OCI-LY3 (cell line): ENCODE measurements at regions not wholly inside any gene's neighbourhood (a gene's known extent, or its start where the extent isn't known, plus 50 kb on each side); places are given as distances from the start of the nearest gene placed in this dataset.

Experiments used
- H2AFZ ChIP-seq: fragments of 200-600, 300-600 bp; shearing (Covaris generic); 2 replicates; pipeline ENCODE4 v1.6.0; 2014; ENCODE audit warnings: antibody characterized with exemption, low read depth, low read length
- H3K27ac ChIP-seq: fragments of 200-600, 300-600 bp; sonication (generic); 2 replicates; pipeline ENCODE4 v1.5.1; 2014; ENCODE audit warnings: mild to moderate bottlenecking, low read length, moderate library complexity, mixed read lengths
- H3K27me3 ChIP-seq: fragments of 200-600, 300-600 bp; sonication (generic); 2 replicates; pipeline ENCODE4 v1.6.1; 2014; ENCODE audit warnings: low read depth, low read length, mixed read lengths
- H3K36me3 ChIP-seq: fragments of 200-600, 300-600 bp; sonication (generic); replicated peaks from 2 replicates; pipeline ENCODE3; 2014; ENCODE audit warnings: low read depth, low read length, mixed read lengths
- H3K4me1 ChIP-seq: fragments of 300-600, 200-600 bp; sonication (generic); 2 replicates; pipeline ENCODE4 v1.6.1; 2014; ENCODE audit warnings: low read length, mixed read lengths
- H3K4me2 ChIP-seq: fragments of 200-600, 300-600 bp; sonication (generic); 2 replicates; pipeline ENCODE4 v1.6.1; 2014; ENCODE audit warnings: low read length, mixed read lengths
- H3K4me3 ChIP-seq: fragments of 300-600, 200-600 bp; sonication (generic); 2 replicates; pipeline ENCODE4 v1.5.1; 2014; ENCODE audit warnings: antibody characterized with exemption, mild to moderate bottlenecking, low read length, moderate library complexity
- H3K79me2 ChIP-seq: fragments of 300-600, 200-600 bp; shearing (Covaris generic); 2 replicates; pipeline ENCODE4 v1.6.1; 2014; ENCODE audit warnings: mild to moderate bottlenecking, low read length, mixed read lengths
- H3K9ac ChIP-seq: fragments of 300-600, 200-600 bp; shearing (Covaris generic); 2 replicates; pipeline ENCODE4 v1.6.0; 2014; ENCODE audit warnings: mild to moderate bottlenecking, low read length, moderate library complexity
- H3K9me3 ChIP-seq: fragments of 200-600, 300-600 bp; shearing (Covaris generic); 2 replicates; pipeline ENCODE4 v1.6.1; 2014; ENCODE audit warnings: low read length, mixed read lengths; ENCODE audit not compliant: insufficient read depth
- H4K20me1 ChIP-seq: fragments of 200-600, 300-600 bp; sonication (generic); 2 replicates; pipeline ENCODE4 v1.6.1; 2016; ENCODE audit warnings: low read length, mixed read lengths; ENCODE audit not compliant: insufficient read depth
- EZH2phosphoT487 ChIP-seq: fragments of 200-600 bp; shearing (Covaris generic); IDR thresholded peaks from 2 replicates; pipeline ENCODE4 v1.6.1; 2018; ENCODE audit warnings: antibody characterized with exemption, mixed run types, low read depth
- TF ChIP-seq, protein P1 (sequence below): fragments of 200-600, 300-600 bp; sonication (generic); IDR thresholded peaks from 2 replicates; pipeline ENCODE4 v1.5.1; 2014; ENCODE audit warnings: antibody characterized with exemption, low read length, low read depth

DNA sequence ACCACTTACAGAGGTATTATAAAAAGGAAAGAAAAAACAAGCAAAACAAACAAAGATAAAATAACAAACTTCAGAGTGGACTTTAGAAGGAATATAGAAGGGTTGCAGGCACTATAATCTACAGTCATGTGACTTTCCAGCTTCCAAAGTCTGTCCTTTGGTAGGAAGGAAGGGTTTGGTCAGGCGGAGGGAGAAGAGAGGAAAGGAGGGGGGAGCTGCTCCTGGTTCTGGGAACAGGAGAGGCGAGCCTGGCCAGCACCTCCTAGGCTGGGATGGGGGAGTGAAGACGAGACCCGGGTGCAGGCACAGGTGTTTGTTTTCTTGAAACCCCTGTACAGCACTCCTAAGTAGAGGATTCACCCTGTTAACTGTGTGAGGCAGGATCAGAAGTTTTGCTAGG, 53.8 kb upstream of the GATA6 start:
- Histone ChIP-seq H2AFZ (no peak overlapping the region), H3K36me3 (no peaks in the 10 kb centered on the region), H4K20me1 (no peaks in the 10 kb centered on the region), H3K9ac (no peak overlapping the region), H3K9me3 (no peaks in the 10 kb centered on the region), H3K4me2 (no peak overlapping the region), H3K79me2 (no peaks in the 10 kb centered on the region), H3K27ac (no peak overlapping the region), H3K27me3 (0 out of 2 replicates have a peak, but pooled peaks cover 3% of the 10 kb centered on the region), H3K4me1 (no peaks in the 10 kb centered on the region), H3K4me3 (no peak overlapping the region)
- TF ChIP-seq, protein P1, sequence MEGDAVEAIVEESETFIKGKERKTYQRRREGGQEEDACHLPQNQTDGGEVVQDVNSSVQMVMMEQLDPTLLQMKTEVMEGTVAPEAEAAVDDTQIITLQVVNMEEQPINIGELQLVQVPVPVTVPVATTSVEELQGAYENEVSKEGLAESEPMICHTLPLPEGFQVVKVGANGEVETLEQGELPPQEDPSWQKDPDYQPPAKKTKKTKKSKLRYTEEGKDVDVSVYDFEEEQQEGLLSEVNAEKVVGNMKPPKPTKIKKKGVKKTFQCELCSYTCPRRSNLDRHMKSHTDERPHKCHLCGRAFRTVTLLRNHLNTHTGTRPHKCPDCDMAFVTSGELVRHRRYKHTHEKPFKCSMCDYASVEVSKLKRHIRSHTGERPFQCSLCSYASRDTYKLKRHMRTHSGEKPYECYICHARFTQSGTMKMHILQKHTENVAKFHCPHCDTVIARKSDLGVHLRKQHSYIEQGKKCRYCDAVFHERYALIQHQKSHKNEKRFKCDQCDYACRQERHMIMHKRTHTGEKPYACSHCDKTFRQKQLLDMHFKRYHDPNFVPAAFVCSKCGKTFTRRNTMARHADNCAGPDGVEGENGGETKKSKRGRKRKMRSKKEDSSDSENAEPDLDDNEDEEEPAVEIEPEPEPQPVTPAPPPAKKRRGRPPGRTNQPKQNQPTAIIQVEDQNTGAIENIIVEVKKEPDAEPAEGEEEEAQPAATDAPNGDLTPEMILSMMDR, result no peak
- TF ChIP-seq EZH2phosphoT487, result no peak
